GM19397 (cell line): ENCODE measurements at regions not wholly inside any gene's neighbourhood (a gene's known extent, or its start where the extent isn't known, plus 50 kb on each side); places are given as distances from the start of the nearest gene placed in this dataset.

Experiments
- ATAC-seq: cut with Tn5 transposase; IDR thresholded peaks from one replicate; pipeline ENCODE4 v1.9.1; 2021; ENCODE audit warnings: mild to moderate bottlenecking, moderate library complexity; ENCODE audit not compliant: unreplicated experiment

GRCh38 chr2:12050396-12050795 is 304.0 kb downstream of the LPIN1 start:
- no peak for ATAC-seq

- no peak for ATAC-seq
These were observed 305.4 kb downstream of the LPIN1 start for GRCh38 chr2:12051831-12052230.

- no peak for ATAC-seq
These were observed 306.4 kb downstream of the LPIN1 start for GRCh38 chr2:12052796-12053195.

GRCh38 chr2:12054956-12055618 is 308.7 kb downstream of the LPIN1 start:
- ATAC-seq, result no peak

GRCh38 chr2:12057436-12058166 is 311.2 kb downstream of the LPIN1 start:
- ATAC-seq, result peak; percentile 94

- no peak for ATAC-seq
These were observed 313.4 kb downstream of the LPIN1 start for GRCh38 chr2:12059616-12060441.

GRCh38 chr2:12060886-12061285 is 314.5 kb downstream of the LPIN1 start:
- no peak for ATAC-seq

GRCh38 chr2:12061286-12062052 is 315.0 kb downstream of the LPIN1 start:
- ATAC-seq, result no peak

- no peak for ATAC-seq
These were observed 315.6 kb downstream of the LPIN1 start for GRCh38 chr2:12062053-12062395.

- no peak for ATAC-seq
These were observed 316.8 kb downstream of the LPIN1 start for GRCh38 chr2:12063210-12063609.

- no peak for ATAC-seq
These were observed 317.7 kb downstream of the LPIN1 start for GRCh38 chr2:12064153-12064552.

GRCh38 chr2:12066116-12066515 is 319.7 kb downstream of the LPIN1 start:
- ATAC-seq, result no peak

- ATAC-seq, result no peak
These were observed 320.6 kb downstream of the LPIN1 start for GRCh38 chr2:12066986-12067385.

- ATAC-seq, result no peak
These were observed 322.5 kb downstream of the LPIN1 start for GRCh38 chr2:12068796-12069538.

GRCh38 chr2:12070153-12070552 is 323.7 kb downstream of the LPIN1 start:
- no peak for ATAC-seq

- no peak for ATAC-seq
These were observed 324.1 kb downstream of the LPIN1 start for GRCh38 chr2:12070581-12070980.

GRCh38 chr2:12071318-12071717 is 324.9 kb downstream of the LPIN1 start:
- ATAC-seq, result no peak

GRCh38 chr2:12073217-12073852 is 326.9 kb downstream of the LPIN1 start:
- no peak for ATAC-seq

- no peak for ATAC-seq
These were observed 327.9 kb downstream of the LPIN1 start for GRCh38 chr2:12074126-12074844.
